A549 (cell line): ENCODE measurements at regions not wholly inside any gene's neighbourhood (a gene's known extent, or its start where the extent isn't known, plus 50 kb on each side); places are given as distances from the start of the nearest gene placed in this dataset.

Source experiments
- CEBPB ChIP-seq, 2 experiments: fragments of >200 bp in 1 of 2; sonication (Bioruptor Twin) in 1 of 2; formaldehyde crosslinking in 1 of 2; IDR thresholded peaks; 2 replicates each; pipeline ENCODE4 v1.6.1; 2012 to 2016
- CHD2 ChIP-seq: fragments of 150-350 bp; IDR thresholded peaks from 2 replicates; pipeline ENCODE4 v1.6.1; 2014; ENCODE audit warnings: low read length; ENCODE audit not compliant: partially characterized antibody
- CHD4 ChIP-seq: fragments of 200-600 bp; sonication (generic); IDR thresholded peaks from 2 replicates; pipeline ENCODE4 v1.6.1; 2016; ENCODE audit warnings: antibody characterized with exemption, mild to moderate bottlenecking, borderline replicate concordance
- CTCF ChIP-seq: fragments of >200 bp; sonication (Bioruptor Twin); formaldehyde crosslinking; IDR thresholded peaks from 3 replicates; pipeline ENCODE4 v1.5.1; 2016
- HDAC2 ChIP-seq: fragments of 200-600 bp; sonication (generic); IDR thresholded peaks from 2 replicates; pipeline ENCODE4 v1.6.1; 2016
- HOXA7 ChIP-seq: fragments of 250-450 bp; sonication (Bioruptor Pico); IDR thresholded peaks from 2 replicates; pipeline ENCODE4 v1.5.0; 2020; ENCODE audit warnings: mild to moderate bottlenecking, moderate library complexity
- MAFK ChIP-seq: fragments of 450-650 bp; IDR thresholded peaks from 2 replicates; pipeline ENCODE4 v1.6.1; 2014; ENCODE audit not compliant: partially characterized antibody
- MAX ChIP-seq: IDR thresholded peaks from 2 replicates; pipeline ENCODE4 v1.6.1; 2012
- MAZ ChIP-seq: fragments of 150-350 bp; IDR thresholded peaks from 2 replicates; pipeline ENCODE4 v1.6.1; 2014; ENCODE audit warnings: antibody characterized with exemption, low read depth, low read length, borderline replicate concordance
- NFE2L2 ChIP-seq: fragments of 150-350 bp; conservative IDR thresholded peaks from 2 replicates; pipeline ENCODE4 v1.6.1; 2014; ENCODE audit warnings: low read length
- PHF8 ChIP-seq: fragments of 200-600 bp; sonication (generic); IDR thresholded peaks from 2 replicates; pipeline ENCODE4 v1.6.1; 2016; ENCODE audit warnings: low read depth, mild to moderate bottlenecking, antibody characterized with exemption, moderate library complexity, borderline replicate concordance
- RAD21 ChIP-seq, 2 experiments: fragments of >200 bp in 1 of 2; sonication (Bioruptor Twin) in 1 of 2; formaldehyde crosslinking in 1 of 2; IDR thresholded peaks in 1 of 2; conservative IDR thresholded peaks in 1 of 2; 2 replicates in 1 of 2; 3 replicates in 1 of 2; pipeline ENCODE4 v1.6.1; 2012 to 2018; ENCODE audit warnings: inconsistent platforms in 1 of 2
- REST ChIP-seq: fragments of 200-600 bp; sonication (generic); IDR thresholded peaks from 2 replicates; pipeline ENCODE4 v1.6.1; 2016; ENCODE audit warnings: antibody characterized with exemption, mild to moderate bottlenecking, moderate library complexity
- USF2 ChIP-seq: fragments of 450-650 bp; IDR thresholded peaks from 2 replicates; pipeline ENCODE4 v1.6.1; 2014; ENCODE audit warnings: antibody characterized with exemption

GRCh38 chr1:166270476-166271150 lies 103.8 kb upstream of the FAM78B start:
- TF ChIP-seq REST (no peak), CHD2 (no peak), NFE2L2 (no peak), HDAC2 (no peak), MAZ (no peak), MAFK (no peak), PHF8 (no peak), HOXA7 (CRISPR knock-in tag) (no peak), RAD21 (conservative IDR thresholded peaks at IDR 0.05 in 1 of 2, IDR thresholded peaks at IDR 0.05 in 1 of 2) (no peak), MAX (no peak), CTCF (no peak), CHD4 (no peak), USF2 (no peak), CEBPB (IDR thresholded peaks at IDR 0.05) (no peak)
